ENCODE measurements at regions not wholly inside any gene's neighbourhood (a gene's known extent, or its start where the extent isn't known, plus 50 kb on each side); places are given as distances from the start of the nearest gene placed in this dataset.

GRCh38 chr15:46894644-46895043 lies 822.7 kb upstream of the SEMA6D start:
- DNase-seq (ENCODE audit: extremely low read depth, low read depth) = no peak
- no peak overlapping the region for H3K4me3 ChIP-seq (replicated peaks; ENCODE audit: low read depth, low read length)
- TF ChIP-seq CTCF (IDR thresholded peaks at IDR 0.05; ENCODE audit: low read depth, low read length, missing control alignments) = no peak

- no peak overlapping the region for H3K4me3 ChIP-seq (replicated peaks; ENCODE audit: low read depth, low read length)
- TF ChIP-seq CTCF (IDR thresholded peaks at IDR 0.05; ENCODE audit: low read depth, low read length, missing control alignments) = no peak
- no peak for DNase-seq (ENCODE audit: extremely low read depth, low read depth)
Measured at GRCh38 chr15:46897266-46897665, 820.0 kb upstream of the SEMA6D start.

DNA sequence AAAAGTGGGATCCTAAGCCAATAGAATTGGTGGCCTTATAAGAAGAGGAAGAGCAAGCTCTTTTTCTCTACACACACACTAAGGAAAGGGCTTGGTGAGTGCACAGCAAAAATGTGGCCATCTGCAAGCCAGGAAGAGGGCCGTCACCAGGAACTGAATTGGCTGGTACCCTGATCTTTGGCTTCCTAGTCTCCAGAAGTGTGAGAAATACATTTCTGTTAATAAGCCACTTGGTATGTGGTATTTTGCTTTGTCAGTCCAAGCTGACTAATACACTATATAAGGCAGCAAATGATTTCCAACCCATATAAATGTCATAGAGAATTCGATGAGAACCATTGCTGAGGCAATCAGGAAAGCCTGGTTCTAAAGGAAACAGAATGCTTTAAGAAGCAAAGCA lies 816.3 kb upstream of the SEMA6D start:
- H3K4me3 ChIP-seq (replicated peaks; ENCODE audit: low read depth, low read length) = no peak overlapping the region
- DNase-seq (ENCODE audit: extremely low read depth, low read depth) = no peak
- TF ChIP-seq CTCF (IDR thresholded peaks at IDR 0.05; ENCODE audit: low read depth, low read length, missing control alignments) = no peak

- no peak for DNase-seq (ENCODE audit: extremely low read depth, low read depth)
- no peak overlapping the region for H3K4me3 ChIP-seq (replicated peaks; ENCODE audit: low read depth, low read length)
- TF ChIP-seq CTCF (IDR thresholded peaks at IDR 0.05; ENCODE audit: low read depth, low read length, missing control alignments) = no peak
Measured at GRCh38 chr15:46917721-46918252, 799.5 kb upstream of the SEMA6D start.

GRCh38 chr15:46918462-46919140 lies 798.7 kb upstream of the SEMA6D start:
- DNase-seq (ENCODE audit: extremely low read depth, low read depth) = no peak
- TF ChIP-seq CTCF (IDR thresholded peaks at IDR 0.05; ENCODE audit: low read depth, low read length, missing control alignments) = no peak
- no peak overlapping the region for H3K4me3 ChIP-seq (replicated peaks; ENCODE audit: low read depth, low read length)

DNA sequence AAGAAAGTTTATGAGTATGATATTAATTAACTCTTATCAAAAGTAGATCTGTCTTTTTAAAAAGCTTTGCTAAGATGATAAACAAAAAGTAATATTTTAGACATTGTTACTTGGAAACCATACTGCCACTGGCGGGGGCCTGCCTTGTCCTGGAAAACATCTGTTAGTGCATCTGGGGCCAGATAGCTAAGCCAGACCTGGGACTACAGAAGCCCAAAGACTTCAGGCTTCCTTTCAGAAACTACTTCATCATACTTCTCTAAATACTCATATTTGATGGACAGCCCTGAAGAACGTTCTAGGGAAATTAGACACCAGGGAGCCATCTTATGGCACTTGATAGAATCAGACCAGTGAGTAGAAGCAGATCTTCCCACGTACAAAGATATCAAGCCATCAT lies 795.4 kb upstream of the SEMA6D start:
- no peak for DNase-seq (ENCODE audit: extremely low read depth, low read depth)
- no peak overlapping the region for H3K4me3 ChIP-seq (replicated peaks; ENCODE audit: low read depth, low read length)
- no peak for TF ChIP-seq CTCF (IDR thresholded peaks at IDR 0.05; ENCODE audit: low read depth, low read length, missing control alignments)

DNA sequence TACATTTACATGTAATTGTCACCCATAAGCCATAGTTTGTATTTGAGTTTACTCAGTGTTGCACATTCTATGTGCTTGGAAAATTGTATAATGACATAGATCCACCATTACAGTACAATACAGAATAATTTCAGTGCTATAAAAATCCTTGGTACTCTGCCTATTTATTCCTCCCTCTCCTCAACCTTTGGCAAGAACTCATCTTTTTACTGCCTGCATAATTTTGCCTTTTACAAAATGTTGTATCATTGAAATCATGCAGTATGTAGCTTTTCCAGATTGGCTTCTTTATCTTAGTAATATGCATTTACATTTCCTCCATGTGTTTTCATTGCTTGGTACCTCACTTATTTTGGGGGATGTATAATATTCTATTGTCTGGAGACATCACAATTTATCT lies 786.9 kb upstream of the SEMA6D start:
- DNase-seq (ENCODE audit: extremely low read depth, low read depth) = no peak
- TF ChIP-seq CTCF (IDR thresholded peaks at IDR 0.05; ENCODE audit: low read depth, low read length, missing control alignments) = no peak
- no peak overlapping the region for H3K4me3 ChIP-seq (replicated peaks; ENCODE audit: low read depth, low read length)
